Neural progenitor cell (in vitro differentiated cells): ENCODE measurements at regions not wholly inside any gene's neighbourhood (a gene's known extent, or its start where the extent isn't known, plus 50 kb on each side); places are given as distances from the start of the nearest gene placed in this dataset.

ENCODE experiments used
- DNase-seq: peaks from one replicate; pipeline ENCODE4 v3.0.0-alpha.2; 2016; ENCODE audit warnings: low spot score
- H2AFZ ChIP-seq: fragments of 200-600 bp; sonication (generic); replicated peaks from 2 replicates; pipeline ENCODE4 v1.6.1; 2016; ENCODE audit warnings: antibody characterized with exemption
- H3F3A ChIP-seq: fragments of 200-600 bp; sonication (generic); 2 replicates; pipeline ENCODE4 v1.6.1; 2016; ENCODE audit warnings: antibody characterized with exemption, low read depth
- H3K27ac ChIP-seq: fragments of 200-600 bp; sonication (generic); 2 replicates; pipeline ENCODE4 v1.5.1; 2016; ENCODE audit warnings: mild to moderate bottlenecking
- H3K27me3 ChIP-seq: fragments of 200-600 bp; sonication (generic); 2 replicates; pipeline ENCODE4 v1.6.1; 2016; ENCODE audit warnings: mild to moderate bottlenecking, moderate library complexity
- H3K36me3 ChIP-seq: fragments of 200-600 bp; sonication (generic); 2 replicates; pipeline ENCODE4 v1.5.1; 2016
- H3K4me1 ChIP-seq: fragments of 200-600 bp; sonication (generic); 2 replicates; pipeline ENCODE4 v1.6.1; 2016; ENCODE audit warnings: mixed run types
- H3K4me2 ChIP-seq: fragments of 200-600 bp; sonication (generic); 2 replicates; pipeline ENCODE4 v1.6.1; 2016
- H3K4me3 ChIP-seq: fragments of 200-600 bp; sonication (generic); 2 replicates; pipeline ENCODE4 v1.5.1; 2016
- H3K79me2 ChIP-seq: fragments of 200-600 bp; sonication (generic); 2 replicates; pipeline ENCODE4 v1.6.1; 2016; ENCODE audit warnings: low read depth
- H3K9ac ChIP-seq: fragments of 200-600 bp; sonication (generic); 2 replicates; pipeline ENCODE4 v1.6.1; 2016
- H3K9me3 ChIP-seq: fragments of 200-600 bp; sonication (generic); 2 replicates; pipeline ENCODE4 v1.5.1; 2016; ENCODE audit warnings: low read depth
- H4K20me1 ChIP-seq: fragments of 200-600 bp; sonication (generic); 2 replicates; pipeline ENCODE4 v1.6.1; 2016; ENCODE audit warnings: low read depth
- H3K27ac Mint-ChIP-seq: 3 replicates; pipeline ENCODE4 v1.8.0; 2021; ENCODE audit warnings: mixed read lengths
- H3K27me3 Mint-ChIP-seq: 2 replicates; pipeline ENCODE4 v1.8.0; 2022; ENCODE audit warnings: low read depth, mild to moderate bottlenecking, inconsistent platforms, moderate library complexity, mixed read lengths; ENCODE audit not compliant: insufficient read depth
- H3K36me3 Mint-ChIP-seq: 3 replicates; pipeline ENCODE4 v1.8.0; 2021; ENCODE audit warnings: mixed read lengths
- H3K4me1 Mint-ChIP-seq: 3 replicates; pipeline ENCODE4 v1.8.0; 2021; ENCODE audit warnings: mixed read lengths
- H3K4me3 Mint-ChIP-seq: 3 replicates; pipeline ENCODE4 v1.8.0; 2021; ENCODE audit warnings: mild to moderate bottlenecking, moderate library complexity, mixed read lengths
- H3K9me3 Mint-ChIP-seq: 3 replicates; pipeline ENCODE4 v1.8.0; 2020; ENCODE audit warnings: mixed read lengths
- EZH2 ChIP-seq: fragments of 200-600 bp; sonication (generic); IDR thresholded peaks from 2 replicates; pipeline ENCODE4 v1.6.1; 2017; ENCODE audit warnings: antibody characterized with exemption, mild to moderate bottlenecking, moderate library complexity
- EZH2phosphoT487 ChIP-seq: fragments of 200-600 bp; sonication (generic); IDR thresholded peaks from 2 replicates; pipeline ENCODE4 v1.6.1; 2017; ENCODE audit warnings: antibody characterized with exemption
- TF ChIP-seq, protein P1 (sequence below): fragments of 200-600 bp; sonication (generic); IDR thresholded peaks from 2 replicates; pipeline ENCODE4 v1.5.1; 2017; ENCODE audit warnings: antibody characterized with exemption, mild to moderate bottlenecking

DNA sequence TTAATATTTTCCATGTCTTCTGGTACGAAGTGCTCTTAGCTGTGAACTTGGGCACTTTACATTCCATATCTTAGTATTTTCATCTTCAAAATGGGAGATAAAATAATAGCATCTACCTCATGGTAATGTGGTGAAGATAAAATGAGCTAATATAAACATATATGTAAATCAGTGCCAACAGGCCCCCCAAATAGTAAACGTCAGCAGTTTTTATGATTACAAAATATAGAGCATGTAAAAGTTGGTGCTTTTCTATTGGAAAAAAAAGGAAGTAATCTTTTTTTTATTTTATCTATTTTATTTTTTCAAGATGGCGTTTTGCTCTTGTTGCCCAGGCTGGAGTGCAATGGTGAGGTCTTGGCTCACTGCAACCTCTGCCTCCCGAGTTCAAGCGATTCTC lies 291.1 kb upstream of the PRDM9 start:
- no peaks in the 10 kb centered on the region for H3K27me3 ChIP-seq
- H3F3A ChIP-seq, result no peaks in the 10 kb centered on the region
- no peak overlapping the region for H3K4me2 ChIP-seq
- no peaks in the 10 kb centered on the region for H3K9me3 ChIP-seq
- Mint-ChIP-seq H3K9me3 (no peaks in the 10 kb centered on the region), H3K27ac (no peak overlapping the region), H3K4me1 (no peaks in the 10 kb centered on the region), H3K27me3 (peaks cover 2% of the 10 kb centered on the region), H3K4me3 (no peak overlapping the region), H3K36me3 (no peaks in the 10 kb centered on the region)
- no peak overlapping the region for H2AFZ ChIP-seq
- no peak for DNase-seq
- H3K79me2 ChIP-seq, result no peaks in the 10 kb centered on the region
- H3K9ac ChIP-seq, result no peak overlapping the region
- TF ChIP-seq, protein P1, sequence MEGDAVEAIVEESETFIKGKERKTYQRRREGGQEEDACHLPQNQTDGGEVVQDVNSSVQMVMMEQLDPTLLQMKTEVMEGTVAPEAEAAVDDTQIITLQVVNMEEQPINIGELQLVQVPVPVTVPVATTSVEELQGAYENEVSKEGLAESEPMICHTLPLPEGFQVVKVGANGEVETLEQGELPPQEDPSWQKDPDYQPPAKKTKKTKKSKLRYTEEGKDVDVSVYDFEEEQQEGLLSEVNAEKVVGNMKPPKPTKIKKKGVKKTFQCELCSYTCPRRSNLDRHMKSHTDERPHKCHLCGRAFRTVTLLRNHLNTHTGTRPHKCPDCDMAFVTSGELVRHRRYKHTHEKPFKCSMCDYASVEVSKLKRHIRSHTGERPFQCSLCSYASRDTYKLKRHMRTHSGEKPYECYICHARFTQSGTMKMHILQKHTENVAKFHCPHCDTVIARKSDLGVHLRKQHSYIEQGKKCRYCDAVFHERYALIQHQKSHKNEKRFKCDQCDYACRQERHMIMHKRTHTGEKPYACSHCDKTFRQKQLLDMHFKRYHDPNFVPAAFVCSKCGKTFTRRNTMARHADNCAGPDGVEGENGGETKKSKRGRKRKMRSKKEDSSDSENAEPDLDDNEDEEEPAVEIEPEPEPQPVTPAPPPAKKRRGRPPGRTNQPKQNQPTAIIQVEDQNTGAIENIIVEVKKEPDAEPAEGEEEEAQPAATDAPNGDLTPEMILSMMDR, result no peak
- TF ChIP-seq EZH2phosphoT487 (no peak), EZH2 (no peak)
- H3K4me3 ChIP-seq, result no peak overlapping the region
- no peaks in the 10 kb centered on the region for H3K4me1 ChIP-seq
- no peaks in the 10 kb centered on the region for H3K36me3 ChIP-seq
- no peak overlapping the region for H3K27ac ChIP-seq
- H4K20me1 ChIP-seq, result no peaks in the 10 kb centered on the region

DNA sequence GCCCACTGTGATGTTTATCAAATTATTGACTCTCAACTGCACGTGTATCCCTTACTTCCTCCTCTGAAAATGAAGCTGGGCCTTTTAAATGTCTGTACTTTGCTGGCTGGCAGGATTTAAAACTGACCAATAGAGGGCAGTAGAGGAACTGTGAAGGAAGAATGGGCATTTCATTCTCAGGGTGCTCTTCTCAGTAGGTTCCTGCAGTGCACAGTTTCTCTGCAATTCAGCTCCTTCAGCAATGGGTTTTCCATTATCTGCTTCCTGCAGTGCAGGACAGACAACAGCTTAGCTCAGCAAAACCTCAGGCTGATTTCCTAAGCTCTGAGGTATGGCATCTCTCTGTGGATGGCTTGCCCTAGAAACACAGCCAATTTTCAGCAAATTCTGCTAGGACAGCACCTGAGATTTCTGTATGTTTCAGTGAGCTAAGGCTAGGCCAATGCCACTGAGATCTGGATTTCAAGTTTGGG lies 298.4 kb upstream of the PRDM9 start:
- no peaks in the 10 kb centered on the region for H3K9me3 ChIP-seq
- Mint-ChIP-seq H3K9me3 (no peaks in the 10 kb centered on the region), H3K4me3 (no peak overlapping the region), H3K36me3 (no peaks in the 10 kb centered on the region), H3K27me3 (no peaks in the 10 kb centered on the region), H3K27ac (no peak overlapping the region), H3K4me1 (no peaks in the 10 kb centered on the region)
- no peaks in the 10 kb centered on the region for H4K20me1 ChIP-seq
- H3K4me3 ChIP-seq, result no peak overlapping the region
- H3K9ac ChIP-seq, result no peak overlapping the region
- no peak overlapping the region for H3K4me2 ChIP-seq
- H3K36me3 ChIP-seq, result no peaks in the 10 kb centered on the region
- peak; percentile 86 for DNase-seq
- no peaks in the 10 kb centered on the region for H3K4me1 ChIP-seq
- H3K79me2 ChIP-seq, result no peaks in the 10 kb centered on the region
- TF ChIP-seq, protein P1, result peak; percentile 91
- no peak for TF ChIP-seq EZH2
- H2AFZ ChIP-seq, result peak overlapping the region; percentile 71
- no peaks in the 10 kb centered on the region for H3K27me3 ChIP-seq
- no peak overlapping the region for H3K27ac ChIP-seq
- H3F3A ChIP-seq, result no peaks in the 10 kb centered on the region

DNA sequence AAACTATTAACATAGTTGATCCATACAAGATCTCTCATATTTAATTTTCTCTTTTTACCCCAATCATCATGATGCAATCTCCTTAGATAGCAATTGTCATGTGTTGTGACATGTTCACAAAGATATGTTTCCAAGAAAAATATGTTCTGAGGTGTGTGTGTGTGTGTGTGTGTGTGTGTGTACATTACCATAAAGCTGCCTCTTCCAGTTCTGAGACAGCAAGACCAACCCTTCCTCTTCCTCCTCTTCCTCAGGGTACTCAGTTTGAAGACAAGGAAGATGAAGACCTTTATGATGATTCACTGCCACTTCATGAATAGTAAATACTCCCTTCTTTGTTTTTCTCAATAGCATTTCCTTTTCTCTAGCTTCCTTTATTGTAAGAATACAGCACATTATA lies 303.3 kb upstream of the PRDM9 start:
- H3K27ac ChIP-seq, result no peak overlapping the region
- H3K79me2 ChIP-seq, result no peaks in the 10 kb centered on the region
- no peak overlapping the region for H3K4me3 ChIP-seq
- H3K4me3 Mint-ChIP-seq, result no peak overlapping the region
- TF ChIP-seq EZH2 (no peak), EZH2phosphoT487 (no peak)
- TF ChIP-seq, protein P1, result no peak
- H3K9ac ChIP-seq, result no peak overlapping the region
- no peaks in the 10 kb centered on the region for H3K36me3 Mint-ChIP-seq
- no peaks in the 10 kb centered on the region for H3K27me3 ChIP-seq
- H3K9me3 Mint-ChIP-seq, result no peaks in the 10 kb centered on the region
- DNase-seq, result no peak
- peaks cover 3% of the 10 kb centered on the region for H3K9me3 ChIP-seq
- no peak overlapping the region for H3K27ac Mint-ChIP-seq
- H3K4me1 Mint-ChIP-seq, result no peaks in the 10 kb centered on the region
- H3K27me3 Mint-ChIP-seq, result no peaks in the 10 kb centered on the region
- H2AFZ ChIP-seq, result no peak overlapping the region
- H3K36me3 ChIP-seq, result no peaks in the 10 kb centered on the region
- H3K4me2 ChIP-seq, result no peak overlapping the region
- H3F3A ChIP-seq, result no peaks in the 10 kb centered on the region
- H3K4me1 ChIP-seq, result no peaks in the 10 kb centered on the region
- H4K20me1 ChIP-seq, result no peaks in the 10 kb centered on the region
